HG03175 (cell line): ENCODE measurements at regions not wholly inside any gene's neighbourhood (a gene's known extent, or its start where the extent isn't known, plus 50 kb on each side); places are given as distances from the start of the nearest gene placed in this dataset.
"Not testable (repeated sequence)": the region's sequence is repeated elsewhere in the genome, so short reads cannot be mapped to it uniquely, and the experiment has no call there.

Experiments
- ATAC-seq: cut with Tn5 transposase; IDR thresholded peaks from one replicate; pipeline ENCODE4 v1.9.1; 2021; ENCODE audit warnings: mild to moderate bottlenecking, moderate library complexity; ENCODE audit not compliant: unreplicated experiment

DNA sequence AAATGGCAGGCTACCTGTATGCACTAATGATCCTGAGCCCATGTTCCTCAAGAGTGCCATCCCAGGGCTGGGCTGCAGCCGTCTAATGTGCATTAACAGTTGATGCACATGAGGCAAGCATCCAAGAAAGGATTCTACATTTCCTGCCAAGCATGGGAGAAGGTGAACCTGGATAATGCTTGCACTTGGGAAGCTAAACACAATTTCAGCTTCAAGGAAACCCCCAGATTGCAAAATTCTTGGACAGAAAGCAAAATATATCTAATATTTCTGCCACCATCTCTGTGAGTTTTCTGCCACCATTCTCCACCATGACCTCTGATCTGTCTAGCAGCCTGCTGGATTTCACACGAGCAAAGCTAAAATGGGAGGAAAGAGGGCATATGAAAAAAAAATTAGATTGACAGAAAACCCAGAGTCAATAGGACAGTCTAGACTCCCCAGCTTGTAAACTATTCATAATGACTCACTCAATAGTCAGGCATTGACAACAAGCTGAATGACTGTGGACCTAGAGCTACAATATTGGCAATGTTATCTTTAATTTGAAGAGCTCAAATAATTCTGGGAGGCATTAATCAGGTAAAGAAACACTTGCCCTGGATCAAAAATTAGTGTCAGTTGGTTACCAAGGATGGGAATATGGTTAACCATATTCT, 91.9 kb upstream of the BCL2L14 start:
- no peak for ATAC-seq

DNA sequence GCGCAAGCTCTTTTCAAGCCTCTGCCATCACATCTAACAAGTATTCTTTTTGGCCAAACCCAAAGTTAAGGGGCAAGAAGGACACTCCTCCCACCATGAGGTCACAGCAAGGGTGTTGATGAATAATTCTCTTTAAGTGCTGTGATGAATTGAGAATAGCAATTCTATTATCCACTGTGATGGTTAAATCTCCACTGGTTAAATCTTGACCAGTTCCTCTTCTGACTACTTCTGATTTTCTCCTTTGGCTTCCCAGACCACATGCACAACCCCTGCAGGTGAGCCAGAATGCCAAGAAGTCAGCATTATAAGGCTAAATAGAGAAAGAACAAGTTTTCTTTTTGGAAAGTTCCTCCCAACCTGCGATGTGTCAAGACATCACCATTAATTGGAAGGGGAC, 90.6 kb upstream of the BCL2L14 start:
- no peak for ATAC-seq

DNA sequence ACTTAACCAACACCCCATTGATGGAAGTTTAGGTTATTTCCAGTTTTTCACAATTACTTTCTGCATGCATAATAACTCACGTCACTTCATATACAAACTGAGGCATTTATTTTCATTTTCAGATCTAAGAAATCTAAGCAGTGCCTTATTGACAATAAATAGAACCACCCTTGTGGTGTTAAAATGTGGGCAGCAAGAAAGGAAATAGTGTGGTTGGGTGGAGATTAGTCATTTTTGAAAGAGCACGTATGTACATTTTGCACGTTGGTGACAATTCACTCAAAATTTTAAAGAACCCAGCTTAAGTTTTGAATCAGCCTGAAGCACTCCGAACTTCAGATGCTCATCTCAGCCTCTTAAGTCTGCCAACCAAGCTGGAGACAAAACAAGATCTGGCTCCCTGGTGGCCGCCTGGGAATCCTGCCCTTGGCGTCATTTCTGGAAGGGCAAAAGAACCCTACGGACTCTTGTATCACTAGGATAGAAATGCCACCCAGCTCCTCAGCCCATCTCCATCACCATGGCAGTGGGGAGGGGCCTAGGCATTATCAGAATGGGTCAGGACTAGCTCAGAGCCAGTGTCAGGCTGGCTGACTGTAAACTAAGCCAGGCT, 89.5 kb upstream of the BCL2L14 start:
- ATAC-seq = peak; percentile 96

DNA sequence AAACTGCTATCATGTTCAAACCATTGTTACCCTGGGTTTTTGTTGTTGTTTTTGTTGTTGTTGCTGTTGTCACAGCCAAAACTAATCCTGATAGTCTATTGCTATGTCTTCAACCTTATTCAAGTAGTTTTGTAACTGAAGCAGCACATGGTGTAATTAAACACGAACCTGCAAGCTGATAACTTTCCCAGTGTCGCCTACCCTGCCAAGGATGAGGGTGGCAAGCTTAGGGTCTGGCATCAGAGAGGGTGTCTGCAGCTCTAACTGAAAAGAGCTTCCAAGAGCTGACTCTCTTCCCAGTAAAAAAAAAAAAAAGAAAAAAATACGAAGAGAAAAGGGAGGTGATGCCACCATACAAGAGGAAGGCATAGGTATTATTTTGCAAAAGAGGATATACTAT, 86.3 kb upstream of the BCL2L14 start:
- no peak for ATAC-seq

DNA sequence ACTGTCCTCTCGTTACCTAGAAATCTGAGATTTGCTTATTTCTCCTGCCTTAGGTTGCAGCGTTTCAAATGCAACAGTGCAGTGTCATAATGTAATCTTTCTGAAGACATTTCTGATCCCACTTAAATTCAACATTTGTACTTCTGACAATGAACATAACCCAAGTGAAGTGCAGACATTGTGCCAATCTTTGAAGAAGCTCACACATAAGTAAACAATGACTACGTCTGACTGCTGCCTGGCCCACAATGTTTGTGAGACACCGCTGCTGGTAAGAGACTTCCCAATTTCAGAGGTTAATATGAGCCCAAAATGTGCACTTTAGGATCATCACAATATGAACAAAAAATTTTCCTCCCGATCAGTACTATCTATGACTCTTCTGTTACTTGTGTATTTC, 84.6 kb upstream of the BCL2L14 start:
- no peak for ATAC-seq

DNA sequence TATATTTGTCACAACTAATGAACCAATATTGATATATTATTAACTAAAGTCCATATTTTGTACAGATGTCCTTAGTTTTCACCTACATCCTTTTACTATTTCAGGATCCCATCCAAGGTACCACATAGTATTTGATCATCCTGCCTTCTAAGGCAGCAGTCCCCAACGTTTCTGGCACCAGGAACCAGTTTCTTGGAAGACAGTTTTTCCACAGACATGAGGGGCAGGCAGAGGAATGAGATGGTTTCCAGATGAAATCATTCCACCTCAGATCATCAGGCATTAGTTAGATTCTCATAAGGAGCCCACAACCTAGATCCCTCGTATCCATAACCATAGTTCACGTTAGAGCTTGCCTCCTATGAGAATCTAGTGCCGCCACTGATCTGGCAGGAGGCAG, 82.8 kb upstream of the BCL2L14 start:
- ATAC-seq = no peak

DNA sequence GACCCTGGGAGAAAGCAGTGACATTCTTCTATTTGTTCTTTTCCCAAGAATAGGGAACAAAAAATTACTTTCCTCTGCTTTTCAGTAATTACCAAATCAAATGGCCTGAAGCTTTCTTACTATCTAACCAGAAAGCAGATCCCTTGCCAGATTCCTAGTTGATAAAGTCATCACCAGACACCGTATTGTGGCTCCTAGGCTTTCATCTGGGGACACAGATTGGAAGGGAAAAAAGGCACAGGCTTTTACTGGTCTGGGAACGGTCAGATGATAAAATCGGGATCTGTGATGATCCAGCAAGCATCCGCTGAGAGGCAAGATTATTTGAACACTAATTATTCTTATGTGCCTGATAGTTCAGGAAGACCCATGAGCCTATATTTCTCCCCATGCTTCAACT, 79.1 kb upstream of the BCL2L14 start:
- no peak for ATAC-seq

DNA sequence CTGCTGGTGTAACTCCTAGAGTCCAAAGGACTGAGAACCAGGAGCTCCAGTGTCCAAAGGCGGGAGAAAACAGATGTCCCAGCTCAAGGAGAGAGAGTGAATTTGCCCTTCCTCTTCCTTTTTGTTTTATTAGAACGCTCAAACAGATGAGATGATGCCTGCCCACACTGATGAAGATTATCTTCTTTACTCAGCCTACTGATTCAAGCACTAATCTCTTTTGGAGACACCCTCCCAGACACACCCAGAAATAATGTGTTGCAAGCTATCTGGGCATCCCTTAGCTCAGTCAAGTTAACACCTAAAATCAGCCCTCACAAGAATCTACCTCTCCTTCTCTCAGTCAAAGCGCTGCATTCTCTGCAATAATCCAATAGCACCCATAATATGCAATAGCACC, 78.2 kb upstream of the BCL2L14 start:
- no peak for ATAC-seq

DNA sequence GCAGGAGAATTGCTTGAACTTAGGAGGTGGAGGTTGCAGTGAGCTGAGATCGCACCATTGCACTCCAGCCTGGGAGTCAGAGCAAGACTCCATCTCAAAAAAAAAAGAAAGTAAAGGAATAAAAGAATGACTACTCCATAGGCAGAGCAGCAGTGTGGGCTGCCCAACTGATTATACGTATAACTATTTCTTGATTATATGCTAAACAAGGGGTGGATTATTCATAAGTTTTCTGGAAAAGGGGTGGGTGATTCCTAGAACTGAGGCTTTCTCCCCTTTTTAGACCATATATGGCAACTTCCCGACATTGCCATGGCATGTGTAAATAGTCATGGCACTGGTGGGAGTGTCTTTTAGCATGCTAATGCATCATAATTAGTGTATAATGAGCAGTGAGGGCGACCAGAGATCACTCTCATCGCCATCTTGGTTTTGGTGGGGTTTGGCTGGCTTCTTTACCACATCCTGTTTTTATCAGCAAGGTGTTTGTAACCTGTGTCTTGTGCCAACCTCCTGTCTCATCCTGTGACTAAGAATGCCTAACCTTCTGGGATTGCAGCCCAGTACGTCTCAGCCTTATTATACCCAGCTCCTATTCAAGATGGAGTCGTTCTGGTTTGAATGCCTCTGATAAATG, 72.3 kb upstream of the BCL2L14 start:
- ATAC-seq = not testable (repeated sequence)

DNA sequence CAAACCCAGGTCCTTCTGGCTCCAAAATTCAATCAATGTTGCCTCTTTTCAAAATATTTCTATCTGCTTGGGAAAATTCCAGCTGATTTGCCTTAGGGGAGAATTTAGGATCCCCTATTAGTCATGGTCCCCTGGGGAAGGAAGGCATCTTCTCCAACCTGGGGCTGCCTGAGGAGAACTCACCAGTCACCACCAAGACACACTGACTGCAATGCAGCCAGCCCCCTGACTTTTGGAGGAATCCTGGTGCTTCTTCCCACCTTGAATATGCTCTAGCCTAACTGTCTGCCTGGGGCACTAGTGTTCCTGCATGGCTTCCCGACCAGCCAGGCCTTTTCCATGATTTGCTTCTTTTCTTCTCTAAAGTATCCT, 71.8 kb upstream of the BCL2L14 start:
- no peak for ATAC-seq

DNA sequence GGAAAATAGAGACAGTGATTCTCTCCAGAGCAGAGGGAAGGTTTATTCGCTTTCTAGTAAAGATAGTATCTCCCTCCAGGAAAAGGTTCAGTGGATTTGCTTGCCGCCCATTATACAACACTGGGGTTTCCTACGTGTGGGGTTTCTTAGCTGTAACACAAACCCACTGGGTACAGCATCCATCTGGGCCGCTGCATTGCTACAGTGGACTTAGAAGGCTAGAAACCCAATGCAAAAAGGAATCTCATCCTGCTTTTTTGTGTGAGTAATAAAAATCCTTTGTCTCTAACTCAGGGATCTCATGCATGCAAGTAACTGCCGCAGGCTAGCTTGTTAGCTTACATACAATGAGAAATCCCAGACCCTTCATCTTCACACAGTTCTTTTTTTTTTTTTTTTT, 67.1 kb upstream of the BCL2L14 start:
- no peak for ATAC-seq

DNA sequence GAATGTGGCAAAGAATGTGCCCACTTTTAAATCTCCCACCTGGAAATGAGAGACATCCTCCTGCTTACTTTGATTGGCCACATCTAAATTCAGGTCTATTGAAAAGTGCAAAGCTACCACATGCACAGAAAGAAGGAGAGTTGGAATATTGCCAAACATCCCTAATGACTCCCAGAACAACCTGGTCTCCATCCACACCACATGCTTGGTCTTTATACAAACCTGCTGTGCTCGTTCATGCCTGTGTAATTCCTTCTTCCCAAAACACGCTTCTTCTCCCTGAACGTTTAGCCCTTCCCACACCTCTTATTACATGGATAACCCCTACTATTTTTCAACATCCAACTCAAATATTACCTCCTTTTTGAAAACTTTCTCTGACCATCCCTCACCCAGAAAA, 66.2 kb upstream of the BCL2L14 start:
- ATAC-seq = no peak

DNA sequence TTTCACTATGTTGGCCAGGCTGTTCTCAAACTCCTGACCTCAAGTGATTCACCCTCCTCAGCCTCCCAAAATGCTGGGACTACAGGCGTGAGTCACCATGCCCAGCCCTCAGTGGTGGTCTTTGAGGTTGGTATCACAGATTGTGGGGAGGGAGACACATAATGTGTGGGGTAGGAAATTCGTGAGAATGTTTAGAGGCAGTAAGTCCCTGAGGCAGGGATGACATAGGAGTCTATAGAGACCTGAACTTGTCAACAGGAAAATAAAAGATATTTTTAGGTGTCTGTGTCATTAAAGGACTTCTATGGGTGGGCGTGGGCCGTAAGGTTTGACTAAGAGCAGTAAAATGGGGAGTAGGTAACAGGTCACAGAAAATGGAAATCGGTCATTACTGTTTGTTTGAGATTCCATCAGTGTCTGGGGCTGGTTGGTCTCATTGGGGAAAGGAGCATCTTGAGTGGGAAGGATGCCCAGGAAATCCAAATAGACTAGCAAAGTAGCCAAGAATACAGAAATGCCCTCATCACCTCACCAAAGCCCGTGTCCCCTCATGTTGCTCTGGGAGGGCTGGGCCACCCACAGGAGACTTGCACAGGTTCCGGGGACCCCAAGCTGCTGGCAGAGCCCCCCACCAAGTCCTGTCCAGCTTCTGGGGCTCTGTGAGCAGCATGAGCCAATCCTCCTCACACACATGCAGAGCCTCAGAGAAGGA, 63.6 kb upstream of the BCL2L14 start:
- no peak for ATAC-seq

DNA sequence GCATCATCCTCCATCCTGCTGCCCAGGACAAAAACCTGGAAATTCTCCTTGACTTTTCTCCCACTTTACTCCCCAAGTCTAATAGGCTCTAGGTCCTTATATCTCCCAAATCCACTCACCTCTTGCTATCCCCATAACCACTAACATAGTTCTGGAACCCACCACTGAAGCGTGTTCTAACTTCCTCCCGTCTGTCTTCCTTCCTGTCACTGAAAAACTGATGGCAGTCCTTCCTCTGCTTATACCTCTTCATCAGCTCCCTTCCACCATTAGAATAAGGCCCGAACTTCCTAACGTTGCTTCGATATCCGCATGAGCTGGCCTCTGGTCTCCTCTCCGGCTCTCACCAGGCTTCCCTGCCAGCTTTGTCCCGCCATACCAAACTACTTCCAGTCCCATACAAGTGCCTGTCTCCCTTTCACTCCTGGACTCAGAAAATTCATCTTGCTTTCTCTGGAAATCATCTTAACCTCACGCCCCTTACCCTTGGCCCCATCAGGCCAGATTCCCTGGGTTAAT, 63.0 kb upstream of the BCL2L14 start:
- no peak for ATAC-seq

DNA sequence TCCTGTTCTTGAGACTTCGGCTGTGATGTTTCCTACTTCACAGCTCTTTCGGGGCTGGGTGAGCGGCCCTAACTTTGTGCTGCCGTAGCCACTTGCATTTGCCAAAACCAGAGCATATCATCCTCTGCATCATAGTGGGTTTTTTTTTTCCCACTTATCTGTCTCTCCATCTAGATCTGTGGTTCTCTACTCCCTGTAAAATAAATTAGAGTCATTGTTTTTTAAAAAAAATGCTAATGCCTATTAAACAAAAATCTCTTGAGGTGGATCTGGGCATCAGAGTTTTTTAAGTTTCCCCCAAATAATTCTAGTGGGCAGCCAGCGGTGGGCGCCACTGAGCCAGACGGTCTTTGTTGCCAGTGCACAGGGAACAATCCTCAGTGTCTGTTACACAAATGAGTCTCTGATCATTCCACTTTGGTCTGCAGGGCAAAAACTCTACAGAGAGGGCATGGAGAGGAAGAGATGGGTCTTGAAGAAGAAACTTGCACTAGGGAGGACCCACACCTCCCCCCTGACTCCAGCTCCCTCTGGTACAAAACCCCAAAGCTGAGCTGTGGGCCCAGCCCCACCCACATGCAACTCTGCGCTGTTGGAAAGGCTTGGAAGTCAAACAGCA, 62.4 kb upstream of the BCL2L14 start:
- no peak for ATAC-seq

DNA sequence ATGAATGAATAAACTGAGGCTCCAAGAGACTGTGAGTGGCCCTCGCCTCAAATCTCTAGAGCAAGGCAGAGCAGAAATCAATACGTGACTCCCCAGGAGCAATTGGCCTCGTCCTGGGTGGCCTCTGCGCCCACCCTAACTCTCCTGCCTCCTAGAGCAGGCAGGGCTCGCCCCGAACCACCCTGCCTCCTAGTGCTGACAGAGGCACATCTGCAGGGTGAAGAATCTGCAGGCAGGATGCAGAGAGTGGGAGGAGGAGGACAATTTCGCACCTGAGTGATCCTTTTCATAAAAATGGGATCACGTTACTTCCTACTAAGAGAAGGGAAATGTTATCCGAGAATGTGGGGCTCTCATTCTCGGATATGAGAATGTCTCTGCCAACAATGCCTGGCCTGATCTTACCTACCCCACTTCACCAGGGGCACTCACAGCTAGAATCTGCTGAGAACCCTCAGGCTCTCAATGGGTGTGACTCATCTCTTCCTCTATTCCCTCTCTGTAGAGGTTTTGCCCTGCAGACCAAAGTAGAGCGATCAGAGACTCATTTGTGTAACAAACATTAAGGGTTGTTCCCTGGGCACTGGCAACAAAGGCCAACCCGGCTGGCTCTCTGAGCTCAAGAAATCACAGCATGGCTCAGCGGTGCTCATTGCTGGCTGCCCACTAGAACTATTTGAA, 61.7 kb upstream of the BCL2L14 start:
- peak; percentile 46 for ATAC-seq

DNA sequence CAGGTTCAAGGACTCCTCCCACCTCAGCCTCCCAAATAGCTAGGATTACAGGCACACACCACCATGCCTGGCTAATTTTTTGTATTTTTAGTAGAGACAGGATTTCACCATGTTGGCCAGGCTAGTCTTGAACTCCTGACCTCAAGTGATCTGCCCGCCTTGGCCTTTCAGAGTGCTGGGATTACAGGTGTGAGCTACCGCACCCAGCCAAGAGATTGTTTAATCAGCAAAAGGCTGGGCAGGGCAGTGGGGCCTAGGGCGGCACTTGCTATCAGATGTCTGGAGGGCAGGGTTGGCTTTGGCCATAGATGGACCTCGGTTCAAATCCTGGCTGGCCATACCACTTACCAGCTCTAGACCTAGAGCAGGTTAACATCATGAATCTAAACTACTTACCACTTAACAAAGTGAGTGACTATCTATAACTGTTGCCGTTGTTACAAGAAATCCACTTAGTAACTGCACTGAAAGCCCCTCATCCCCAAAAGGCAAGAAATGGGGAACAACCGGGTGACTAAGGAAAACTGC, 60.9 kb upstream of the BCL2L14 start:
- ATAC-seq = not testable (repeated sequence)

DNA sequence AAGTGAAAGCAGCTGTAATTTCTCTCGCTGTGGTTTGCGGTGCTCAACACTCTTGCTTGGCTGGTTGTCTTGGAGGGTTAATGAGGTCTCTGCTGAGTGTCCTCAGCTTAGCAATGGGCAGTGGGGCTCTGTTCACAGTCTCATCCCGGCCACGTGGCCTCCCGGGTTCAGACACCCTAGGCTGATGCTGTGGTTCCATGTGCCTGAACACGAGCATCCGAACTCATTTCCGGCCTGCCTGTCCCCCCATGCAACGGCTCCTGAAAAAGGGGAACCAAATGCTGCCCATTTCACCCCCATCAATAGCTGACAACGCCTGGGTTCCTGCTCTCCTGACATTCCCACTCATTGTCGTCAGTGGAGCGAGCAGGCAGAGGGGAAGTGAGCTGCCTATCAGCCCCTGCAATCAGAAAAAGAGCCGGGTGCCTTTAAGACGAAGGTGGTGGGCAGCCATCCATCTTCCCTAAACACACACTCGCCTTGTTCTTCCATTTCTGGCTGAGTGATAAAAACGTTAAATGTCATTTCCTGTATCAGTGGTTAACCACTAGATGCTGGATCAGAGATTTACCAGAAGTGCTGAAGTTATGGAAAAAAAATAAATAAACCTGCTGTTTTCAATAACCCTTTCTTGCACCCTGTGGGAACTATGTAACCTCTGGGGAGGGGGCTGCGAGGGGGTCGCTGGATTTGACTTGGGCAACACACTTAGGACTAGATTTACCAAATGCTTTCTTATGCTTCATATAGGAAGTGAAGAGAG, 60.3 kb upstream of the BCL2L14 start:
- peak; percentile 59 for ATAC-seq

DNA sequence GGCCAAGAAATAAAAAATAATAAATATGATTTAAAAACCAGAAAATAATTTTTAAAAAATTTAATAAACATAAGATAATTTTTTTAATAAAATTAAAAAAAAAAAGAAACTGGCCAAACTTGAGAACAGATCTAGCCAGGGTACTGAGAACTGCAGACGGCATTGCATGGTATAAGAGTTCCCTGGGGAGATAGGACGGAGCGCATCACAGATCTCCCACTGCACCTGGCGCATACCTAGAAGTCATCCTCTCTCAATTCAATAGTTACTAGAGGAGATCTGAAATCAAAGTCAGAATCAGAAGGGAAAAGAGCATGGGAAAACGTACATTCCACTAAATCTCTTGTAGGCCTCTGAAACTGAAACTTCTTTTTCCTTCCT, 58.9 kb upstream of the BCL2L14 start:
- no peak for ATAC-seq
